ENCODE measurements at regions not wholly inside any gene's neighbourhood (a gene's known extent, or its start where the extent isn't known, plus 50 kb on each side); places are given as distances from the start of the nearest gene placed in this dataset.

DNA sequence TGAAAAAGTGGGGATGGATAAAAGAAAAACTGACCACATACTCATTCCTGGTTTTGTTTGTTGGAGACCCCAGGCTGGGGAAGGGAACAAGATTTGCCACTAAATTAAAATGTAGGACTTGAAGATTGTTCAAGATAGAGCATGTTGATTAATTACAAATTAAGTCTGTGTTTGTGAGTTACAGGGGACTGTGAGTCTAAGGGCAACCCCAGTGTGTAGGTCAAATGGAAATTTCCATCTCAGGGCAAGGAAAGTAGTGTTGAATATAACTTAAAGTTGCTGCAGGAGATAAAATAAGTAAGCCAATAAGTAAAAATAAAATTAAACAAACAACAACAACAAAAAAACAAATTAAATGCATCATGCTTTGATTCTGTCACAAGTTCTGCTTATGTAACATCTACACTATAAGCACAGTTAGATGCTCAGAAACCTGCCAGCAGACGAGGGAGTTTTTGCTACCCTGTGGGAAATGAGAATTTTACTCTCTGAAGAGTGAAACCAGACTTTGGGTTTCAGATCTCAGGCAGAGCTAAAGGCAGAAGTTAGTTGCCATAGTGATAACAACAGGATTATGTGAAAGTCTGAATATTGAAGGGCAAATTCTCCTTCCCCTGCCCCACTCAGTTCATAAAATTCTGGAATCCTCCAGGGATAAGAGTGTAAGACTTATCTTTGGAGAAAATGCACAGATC, 352.3 kb downstream of the GRXCR1 start:
- DNase-seq: no peak

DNA sequence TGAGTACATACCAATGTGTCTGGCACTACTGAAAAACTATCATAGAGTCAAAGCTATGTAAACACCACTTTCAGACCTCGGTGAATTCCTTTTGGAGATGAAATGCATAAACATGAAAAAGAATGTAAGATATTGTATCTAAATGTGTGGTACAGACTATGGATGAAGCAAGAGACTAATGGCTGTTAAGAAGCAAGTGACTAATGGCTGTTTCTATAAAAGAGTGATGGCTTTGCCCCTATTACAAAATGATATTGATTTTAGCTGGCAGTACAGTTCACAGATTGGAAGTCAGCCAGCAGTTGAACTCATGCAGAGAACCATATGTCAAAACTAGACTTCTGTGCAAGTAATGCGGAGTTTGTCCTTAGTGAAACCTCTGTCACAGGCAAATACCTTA, 359.3 kb downstream of the GRXCR1 start:
- no peak for DNase-seq

GRCh38 chr4:43253541-43253940, 361.0 kb downstream of the GRXCR1 start:
- DNase-seq: no peak

DNA sequence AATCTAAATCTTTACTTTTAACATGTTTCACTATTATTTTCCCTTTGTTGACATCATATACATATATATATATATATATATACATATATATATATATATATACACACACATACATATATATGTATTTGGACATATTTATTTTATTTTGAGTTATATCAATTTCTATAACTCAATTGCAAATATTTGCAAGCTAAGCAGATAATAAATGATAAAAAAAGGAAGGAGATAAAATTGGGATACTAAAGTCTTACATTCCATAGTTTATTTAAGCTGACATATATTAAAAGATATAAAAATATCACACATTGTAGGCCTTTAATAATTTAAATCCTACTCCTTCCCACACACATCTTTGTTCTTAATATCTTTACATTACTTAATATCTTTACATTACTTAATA, 372.2 kb downstream of the GRXCR1 start:
- no peak for DNase-seq

GRCh38 chr4:43271946-43272345, 379.4 kb downstream of the GRXCR1 start:
- no peak for DNase-seq

GRCh38 chr4:43274376-43274775, 381.9 kb downstream of the GRXCR1 start:
- no peak for DNase-seq

DNA sequence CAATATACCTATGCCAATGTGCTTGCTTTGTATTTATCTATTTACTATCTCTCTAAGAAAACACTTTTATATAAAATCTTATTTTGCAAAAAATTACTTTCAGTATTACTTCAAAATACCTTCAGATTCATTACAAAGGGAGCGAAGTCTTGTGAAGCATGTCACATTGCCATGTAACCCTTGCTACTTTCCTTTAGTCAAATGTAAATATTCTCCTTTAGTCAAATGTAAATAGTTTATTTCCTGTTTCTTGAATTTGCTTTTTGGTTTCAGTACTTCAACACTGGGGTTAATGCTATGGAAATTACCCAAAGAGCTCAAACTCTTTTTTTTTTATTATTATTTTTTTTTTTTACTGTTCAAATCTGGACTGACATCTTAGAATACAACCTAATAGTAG, 383.3 kb downstream of the GRXCR1 start:
- DNase-seq: no peak

- no peak for DNase-seq
These were observed 383.8 kb downstream of the GRXCR1 start for GRCh38 chr4:43276321-43276720.

DNA sequence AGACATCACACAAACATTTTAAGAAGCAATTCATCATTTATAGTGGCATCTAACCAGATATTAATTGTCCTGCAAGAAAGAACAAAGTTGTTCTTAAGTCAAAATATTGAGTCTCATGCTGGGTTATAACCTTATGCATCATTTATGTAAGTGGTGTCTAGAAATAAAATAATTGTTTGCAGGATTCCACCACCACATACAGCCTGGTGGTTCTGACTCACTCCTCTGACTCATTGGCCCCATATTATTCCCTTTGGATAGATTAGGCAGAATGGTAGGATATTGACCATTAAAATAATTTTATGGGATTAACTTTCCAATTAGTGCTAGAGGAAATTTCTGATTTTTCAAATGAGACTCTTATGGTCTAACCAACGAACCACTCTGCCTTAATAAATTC, 384.5 kb downstream of the GRXCR1 start:
- no peak for DNase-seq

DNA sequence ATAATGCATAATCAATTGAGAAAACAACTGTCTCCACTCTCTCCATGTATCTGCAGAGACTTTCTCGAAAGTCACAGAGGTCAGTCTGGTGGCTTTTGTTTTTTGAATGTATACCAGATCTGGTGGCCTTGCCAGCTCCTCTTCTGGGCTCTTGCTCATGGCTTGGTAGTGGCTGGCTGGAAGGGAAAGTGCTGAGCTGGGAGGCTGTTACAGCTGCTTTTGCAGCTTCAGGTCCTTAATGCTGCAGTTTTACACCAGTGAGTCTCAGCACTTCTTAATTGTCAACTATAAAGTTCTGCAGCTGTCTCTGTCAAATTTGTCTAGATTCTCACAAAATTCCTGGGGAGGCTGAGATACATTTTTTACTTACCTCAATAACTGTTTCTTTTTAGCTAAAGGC, 390.0 kb downstream of the GRXCR1 start:
- DNase-seq: no peak

GRCh38 chr4:43286137-43286536, 393.6 kb downstream of the GRXCR1 start:
- no peak for DNase-seq

DNA sequence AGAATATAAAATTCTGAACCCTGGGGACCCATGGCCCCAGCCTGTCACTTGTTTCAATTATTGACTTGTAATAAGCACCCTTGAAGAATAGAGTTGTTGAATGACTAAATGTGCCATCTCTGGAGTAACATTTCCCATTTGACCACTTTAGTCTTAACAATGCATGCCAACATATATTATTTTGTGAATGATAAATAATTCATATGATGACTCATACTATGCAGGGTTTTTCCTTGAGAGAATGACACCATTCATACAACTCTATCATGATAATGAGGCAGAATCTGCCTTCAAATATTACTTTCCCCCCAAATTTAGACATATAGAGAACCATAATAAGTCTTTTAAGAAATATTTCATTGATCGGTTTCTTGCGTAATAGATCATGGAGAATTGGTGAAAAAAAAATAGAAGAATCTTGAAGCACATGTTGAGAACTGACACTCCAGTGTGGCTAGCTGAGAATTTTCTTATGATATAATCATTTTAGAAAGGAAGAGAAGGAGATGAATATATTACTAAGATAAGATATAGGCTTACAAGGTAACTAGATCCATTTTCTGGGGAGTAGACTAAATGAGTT, 404.5 kb downstream of the GRXCR1 start:
- no peak for DNase-seq

GRCh38 chr4:43316813-43317212, 424.3 kb downstream of the GRXCR1 start:
- DNase-seq: no peak

DNA sequence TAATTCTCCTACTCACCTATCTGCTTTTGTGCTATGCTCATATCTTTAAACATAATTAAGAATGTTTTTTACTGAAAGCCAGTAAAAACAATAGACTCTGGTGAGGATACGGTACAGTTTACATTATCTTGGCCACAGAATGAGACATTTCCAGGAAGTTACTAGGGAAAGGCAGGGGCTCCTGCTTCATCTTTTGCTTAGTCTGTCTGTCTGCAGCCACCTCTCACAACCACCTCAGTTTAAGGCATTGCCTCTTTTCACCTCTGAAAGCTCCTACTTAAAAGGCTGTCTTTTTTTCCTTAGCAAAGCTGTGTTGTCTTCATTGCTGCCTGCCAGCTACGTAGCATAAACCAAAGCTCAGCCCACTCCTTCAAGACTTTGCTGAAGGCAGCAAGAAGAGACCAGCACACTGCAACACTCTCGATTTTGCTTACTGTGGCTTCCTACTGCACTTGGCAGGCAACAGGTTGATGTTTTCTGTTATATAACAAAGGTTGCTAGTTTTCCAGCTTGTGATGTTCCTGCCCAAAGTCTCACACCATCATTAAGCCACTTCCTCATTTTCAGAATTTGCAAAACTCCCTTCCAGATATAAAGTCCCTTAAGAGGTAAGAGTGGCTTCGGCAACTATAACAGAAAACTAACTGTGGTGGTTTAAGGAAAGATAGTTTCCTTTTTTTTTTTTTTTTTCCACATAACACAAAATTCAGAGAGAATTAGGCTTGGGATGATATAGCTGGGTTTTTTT, 432.9 kb downstream of the GRXCR1 start:
- DNase-seq: no peak

- DNase-seq: no peak
These were observed 437.8 kb downstream of the GRXCR1 start for GRCh38 chr4:43330288-43330687.

DNA sequence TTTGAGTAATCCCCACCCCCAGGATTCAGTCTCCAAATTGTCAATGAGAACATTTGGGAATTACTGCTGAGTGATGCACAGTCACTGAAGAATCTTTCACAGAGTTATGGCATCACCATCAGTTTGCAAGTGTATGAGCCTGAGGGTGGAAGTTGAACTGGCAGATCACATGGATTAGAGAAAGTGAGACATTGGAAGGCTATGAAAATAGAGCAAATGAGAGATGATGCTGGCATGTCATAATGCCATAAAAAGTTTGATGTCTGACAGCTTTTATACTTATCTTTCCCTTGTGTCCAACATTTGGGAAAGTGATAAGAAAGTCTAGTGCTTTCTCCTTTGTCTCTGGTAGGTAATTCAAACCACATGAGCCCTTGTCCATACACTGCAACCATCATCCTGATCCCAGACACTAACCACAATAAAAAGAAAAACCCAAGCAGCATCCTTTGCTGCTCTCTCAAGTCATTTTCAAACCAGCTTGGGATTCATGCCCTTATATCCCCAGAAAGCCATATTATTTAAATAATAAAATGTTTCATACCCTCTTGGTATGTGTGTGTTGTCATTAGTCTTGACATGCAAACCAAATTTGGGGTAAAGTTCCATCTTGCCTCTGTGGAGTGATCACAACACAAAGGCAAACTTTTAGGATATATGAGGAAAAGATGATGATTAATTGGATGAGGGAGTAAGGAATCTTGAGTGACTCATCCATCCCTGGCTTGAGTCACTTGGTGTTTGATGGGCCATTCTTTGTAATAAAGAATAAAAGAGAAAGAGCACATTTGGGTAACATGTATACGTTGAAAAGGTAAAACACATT, 438.9 kb downstream of the GRXCR1 start:
- no peak for DNase-seq

DNA sequence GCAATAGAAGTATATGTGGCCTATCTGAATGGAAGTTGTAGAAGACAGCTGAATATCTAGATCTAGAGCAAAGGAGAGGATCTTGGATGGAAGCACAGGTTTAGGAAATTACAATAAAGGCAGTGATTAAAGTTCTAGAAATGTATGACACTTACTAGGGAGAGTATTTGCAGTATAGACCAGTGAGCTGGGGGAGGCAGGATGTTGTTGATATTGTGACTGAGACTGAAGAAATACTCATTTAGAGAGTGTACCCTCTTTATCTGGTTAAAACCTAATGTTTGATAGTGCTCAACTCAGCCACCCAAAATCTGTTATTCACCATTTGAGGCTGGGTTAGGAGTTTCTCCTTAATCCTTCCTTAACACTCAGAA, 439.5 kb downstream of the GRXCR1 start:
- no peak for DNase-seq

DNA sequence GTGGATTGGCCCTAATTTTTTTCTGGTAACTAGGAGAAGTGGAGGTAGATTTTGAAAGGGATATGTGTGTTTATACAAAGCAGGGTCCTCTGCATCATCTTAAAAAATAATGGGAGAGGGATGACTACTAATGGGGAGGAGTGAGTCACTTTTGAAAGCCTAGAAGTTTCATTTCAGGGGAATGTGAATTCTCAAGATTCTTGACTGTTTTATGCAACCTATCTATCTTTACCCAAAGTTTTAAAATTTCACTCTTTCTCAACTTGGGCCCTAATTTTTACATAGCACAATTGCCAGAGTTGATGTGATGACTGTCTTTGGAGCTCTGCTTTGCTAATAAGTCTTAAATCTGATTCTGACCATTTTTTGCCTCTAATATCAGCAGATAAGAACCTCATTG, 445.2 kb downstream of the GRXCR1 start:
- DNase-seq: no peak

- DNase-seq: no peak
These were observed 446.9 kb downstream of the GRXCR1 start for GRCh38 chr4:43339435-43339834.

GRCh38 chr4:43341741-43342140, 449.2 kb downstream of the GRXCR1 start:
- DNase-seq: no peak

DNA sequence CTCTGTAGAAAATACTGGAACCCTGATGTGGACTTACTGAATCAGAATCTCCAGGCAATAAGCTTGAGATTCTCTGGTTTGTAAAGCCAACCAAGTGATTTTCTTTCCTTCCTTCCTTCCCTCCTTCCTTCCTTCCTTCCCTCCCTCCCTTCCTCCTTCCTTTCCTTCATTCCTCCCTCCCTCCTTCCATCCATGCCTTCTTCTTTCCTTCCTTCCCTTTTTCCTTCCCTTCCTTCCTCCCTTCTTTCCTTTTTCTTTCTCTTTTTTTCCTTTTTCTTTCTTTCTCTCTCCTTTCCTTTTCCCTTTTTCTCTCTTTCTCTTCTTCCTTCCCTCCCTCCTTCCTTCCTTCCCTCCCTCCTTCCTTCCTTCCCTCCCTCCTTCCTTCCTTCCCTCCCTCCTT, 450.8 kb downstream of the GRXCR1 start:
- no peak for DNase-seq

GRCh38 chr4:43345323-43345925, 452.9 kb downstream of the GRXCR1 start:
- no peak for DNase-seq

- DNase-seq: no peak
These were observed 456.1 kb downstream of the GRXCR1 start for GRCh38 chr4:43348591-43348990.
